GM21717 (cell line): ENCODE measurements at regions not wholly inside any gene's neighbourhood (a gene's known extent, or its start where the extent isn't known, plus 50 kb on each side); places are given as distances from the start of the nearest gene placed in this dataset.

Source experiments
- ATAC-seq: cut with Tn5 transposase; IDR thresholded peaks from one replicate; pipeline ENCODE4 v1.9.1; 2021; ENCODE audit warnings: mild to moderate bottlenecking, moderate library complexity; ENCODE audit not compliant: unreplicated experiment

DNA sequence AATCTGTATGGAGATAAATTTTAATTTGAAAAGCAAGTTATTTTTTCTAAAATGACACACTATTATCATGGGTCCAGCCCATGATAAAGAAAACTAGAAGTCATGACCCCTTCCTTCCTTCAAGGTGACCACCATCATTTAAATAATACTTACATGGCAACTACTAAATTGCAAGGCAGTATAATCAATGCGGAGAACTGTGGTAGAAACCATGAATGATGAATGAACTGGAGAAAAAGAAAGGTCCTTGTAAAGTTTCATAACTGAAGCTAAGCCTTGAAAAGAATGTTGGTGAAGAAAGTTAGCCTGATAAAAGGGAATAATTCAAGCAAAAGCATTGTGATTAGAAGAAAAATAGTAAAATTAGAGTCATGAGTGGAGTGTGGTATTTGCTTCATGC is 222.9 kb upstream of the TBC1D5 start:
- ATAC-seq, result no peak

- ATAC-seq, result no peak
These were observed 221.7 kb upstream of the TBC1D5 start for GRCh38 chr3:17964108-17964507.

DNA sequence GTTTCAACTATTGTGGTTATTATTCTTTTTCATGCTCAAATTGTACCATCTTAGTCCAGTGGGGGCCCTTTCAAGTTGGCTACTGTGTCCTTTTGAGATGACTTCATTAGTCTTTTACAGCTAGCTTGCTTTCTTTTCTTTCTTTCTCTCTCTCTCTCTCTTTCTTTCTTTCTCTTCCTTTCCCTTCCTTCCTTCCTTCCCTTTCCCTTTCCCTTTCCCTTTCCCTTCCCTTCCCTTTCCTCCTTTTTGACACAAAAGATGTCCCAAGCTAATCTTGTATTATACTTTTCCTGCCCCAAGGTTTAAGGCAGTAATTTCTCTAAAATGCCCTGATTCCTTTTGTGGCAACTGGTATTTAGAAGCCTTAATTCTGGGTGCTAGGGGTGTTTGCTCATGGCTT is 213.0 kb upstream of the TBC1D5 start:
- no peak for ATAC-seq

DNA sequence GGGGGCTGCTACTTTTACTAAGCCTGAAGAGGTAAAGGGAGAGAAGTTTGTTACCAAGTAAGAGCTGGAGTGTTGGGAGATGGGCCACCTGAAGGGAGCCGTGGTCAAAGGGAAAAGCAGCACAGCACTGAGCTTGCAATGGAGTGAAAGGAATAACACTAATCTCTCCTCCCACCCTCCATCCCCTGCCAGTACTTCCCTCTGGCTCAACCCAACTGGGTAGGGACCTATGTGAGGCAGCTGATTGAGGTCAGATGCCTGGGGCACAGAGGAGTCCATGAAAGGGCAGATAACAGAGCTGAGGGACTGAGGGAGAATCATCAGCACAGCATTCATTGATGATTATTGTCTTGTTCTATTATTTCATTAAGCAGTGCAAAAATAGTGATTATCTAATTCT is 212.4 kb upstream of the TBC1D5 start:
- no peak for ATAC-seq

DNA sequence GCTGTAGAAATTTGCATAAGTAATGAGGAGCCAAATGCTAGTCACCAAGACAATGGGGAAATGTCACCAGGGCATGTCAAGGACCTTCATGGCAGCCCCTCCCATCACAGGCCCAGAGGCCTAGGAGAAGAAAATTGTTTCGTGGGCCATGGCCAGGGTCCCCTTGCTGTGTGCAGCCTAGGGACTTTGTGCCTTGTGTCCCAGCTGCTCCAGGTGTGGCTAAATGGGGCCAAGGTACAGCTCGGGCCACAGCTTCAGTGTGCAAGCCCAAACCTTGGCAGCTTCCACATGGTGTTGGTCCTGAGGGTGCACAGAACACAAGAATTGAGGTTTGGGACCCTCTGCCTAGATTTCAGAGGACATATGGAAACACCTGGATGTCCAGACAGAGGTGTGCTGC is 208.8 kb upstream of the TBC1D5 start:
- ATAC-seq, result no peak

DNA sequence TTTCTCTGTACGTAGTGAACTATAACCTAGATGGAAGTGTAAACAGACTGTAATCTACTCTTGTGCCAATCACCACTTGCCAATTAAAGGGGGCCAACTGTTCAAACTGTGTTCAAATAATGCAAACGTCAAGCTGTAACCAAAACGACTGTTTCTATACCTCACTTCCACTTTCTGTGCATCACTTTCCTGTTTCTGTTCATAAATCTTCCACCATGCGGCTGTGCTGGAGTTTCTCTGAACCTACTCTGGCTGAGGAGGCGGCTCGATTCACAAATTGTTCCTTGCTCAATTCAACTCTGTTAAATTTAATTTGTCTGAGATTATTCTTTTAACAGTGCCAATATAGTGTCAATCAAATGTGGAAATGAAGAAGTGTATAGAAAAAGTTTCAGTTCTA is 206.7 kb upstream of the TBC1D5 start:
- ATAC-seq, result no peak

- ATAC-seq, result no peak
These were observed 205.4 kb upstream of the TBC1D5 start for GRCh38 chr3:17947833-17948232.

- no peak for ATAC-seq
These were observed 204.2 kb upstream of the TBC1D5 start for GRCh38 chr3:17946619-17947018.

DNA sequence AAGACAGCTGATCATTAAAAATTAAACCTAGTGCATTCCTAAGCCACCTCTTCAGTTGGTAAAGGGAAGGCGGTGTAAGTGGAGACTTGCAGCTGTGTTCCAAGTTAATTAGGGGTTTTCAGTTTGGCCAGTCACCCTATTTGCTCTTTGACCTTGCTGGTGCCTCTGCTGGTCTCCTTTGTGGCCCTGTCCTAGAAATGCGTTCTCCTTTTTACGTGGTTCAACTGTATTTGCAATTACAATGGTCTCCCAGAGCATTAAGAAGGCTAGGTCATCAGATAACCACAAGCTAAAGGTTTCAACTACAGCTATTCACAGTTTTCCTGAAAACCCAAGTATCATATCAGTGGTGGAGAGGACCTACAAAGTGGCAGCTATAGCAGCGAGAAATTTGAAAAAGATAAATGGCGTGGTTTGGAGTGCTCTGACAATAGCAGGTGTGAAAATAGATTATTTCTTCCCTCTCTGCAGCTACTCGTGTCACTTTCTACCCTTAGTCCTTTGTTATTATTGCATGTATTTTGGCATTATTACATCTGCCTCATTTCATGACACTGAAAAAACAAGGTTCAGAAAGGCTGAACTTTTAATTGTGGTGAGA is 203.5 kb upstream of the TBC1D5 start:
- ATAC-seq, result no peak

DNA sequence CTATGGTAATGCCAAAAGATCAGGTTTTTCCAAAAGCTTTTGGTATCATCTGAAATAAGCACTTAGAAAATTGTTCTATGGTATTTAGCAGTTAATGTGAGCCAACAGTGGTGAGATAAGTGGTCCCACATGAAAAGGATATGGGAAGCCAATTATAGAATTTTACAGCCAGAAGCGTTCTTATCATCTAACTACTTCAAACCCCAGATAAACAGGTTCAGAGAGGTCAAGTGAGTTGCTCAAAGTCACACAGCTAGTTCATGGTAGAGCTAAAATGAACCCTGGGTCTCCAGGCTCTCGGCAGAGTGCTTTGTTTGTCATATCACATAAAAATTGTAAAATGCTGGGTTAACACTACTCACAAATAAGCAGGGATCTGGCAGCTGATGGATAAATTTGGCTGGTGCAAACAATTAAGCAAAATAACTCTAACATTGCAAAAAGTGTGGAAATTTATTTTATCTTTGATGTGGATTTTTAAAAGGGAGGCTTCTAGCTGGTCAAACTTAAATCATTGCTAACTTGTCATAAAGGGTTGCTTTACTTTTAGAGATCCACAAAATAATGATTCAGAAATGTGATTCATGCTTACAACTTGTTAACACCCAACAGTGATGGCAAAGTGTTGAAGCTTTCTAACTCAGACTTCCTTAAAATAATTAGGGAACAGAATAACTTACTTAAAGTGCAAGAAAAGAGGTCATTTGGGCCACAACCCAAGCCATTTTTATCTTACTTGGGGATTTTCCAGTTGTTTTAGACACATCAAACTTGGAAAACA is 202.8 kb upstream of the TBC1D5 start:
- no peak for ATAC-seq

GRCh38 chr3:17942856-17943255 is 200.4 kb upstream of the TBC1D5 start:
- ATAC-seq, result no peak

DNA sequence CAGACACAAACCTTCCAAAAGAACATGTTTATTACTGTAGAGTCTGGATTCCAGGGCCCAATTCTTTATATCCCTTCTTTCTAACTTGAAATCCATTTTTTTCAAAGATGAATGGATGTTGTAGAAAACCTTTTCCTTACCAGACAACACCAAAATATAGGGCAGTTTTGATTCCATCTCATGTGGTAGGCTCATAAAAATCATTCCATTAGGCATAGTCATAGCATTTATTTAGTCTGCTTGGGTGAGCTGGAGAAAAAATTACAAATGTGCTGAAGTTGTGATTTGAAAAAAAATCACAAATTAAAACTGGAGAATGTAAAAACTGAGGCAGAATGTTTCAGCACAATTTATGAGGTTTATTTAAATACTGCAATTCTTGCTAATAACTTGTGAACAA is 199.3 kb upstream of the TBC1D5 start:
- ATAC-seq, result no peak

DNA sequence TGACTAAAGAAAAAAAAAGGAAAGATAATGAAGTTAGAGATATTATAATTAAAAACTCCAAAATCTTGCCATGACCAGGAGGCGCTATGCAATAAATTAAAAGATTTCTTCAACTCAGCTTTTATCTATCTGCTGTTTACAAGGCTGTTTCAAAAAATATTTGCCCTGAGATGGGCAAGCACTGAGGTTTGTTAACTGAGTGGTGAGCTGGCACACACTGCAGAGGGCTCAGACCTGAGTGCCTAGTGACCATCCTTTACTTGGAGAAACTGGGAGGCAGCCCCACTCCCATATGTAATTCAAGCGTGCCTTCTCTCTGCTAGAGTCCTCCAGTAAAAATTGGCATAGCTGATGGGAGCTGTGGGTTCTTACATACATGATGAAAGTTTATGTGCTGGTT is 198.7 kb upstream of the TBC1D5 start:
- no peak for ATAC-seq

GRCh38 chr3:17939157-17939556 is 196.7 kb upstream of the TBC1D5 start:
- ATAC-seq, result no peak

DNA sequence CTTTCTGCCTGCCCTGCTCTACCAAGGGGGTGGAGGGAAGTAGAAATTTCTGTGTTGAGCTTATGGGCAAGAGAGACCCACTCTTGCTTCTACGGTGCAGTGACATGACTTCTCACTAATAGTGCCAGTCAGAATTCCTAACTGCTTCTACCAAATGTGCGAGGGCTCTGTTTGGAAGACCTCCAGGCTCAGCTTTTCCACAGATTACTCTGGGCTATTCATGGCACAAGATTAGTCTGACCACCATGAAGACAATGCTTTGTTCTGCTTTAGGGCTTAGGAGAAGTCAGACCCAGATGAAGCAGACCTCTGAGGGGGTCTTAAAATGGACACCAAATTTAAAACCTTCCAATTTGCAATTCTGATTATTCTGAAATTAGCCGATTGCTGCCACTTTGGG is 195.9 kb upstream of the TBC1D5 start:
- ATAC-seq, result no peak

DNA sequence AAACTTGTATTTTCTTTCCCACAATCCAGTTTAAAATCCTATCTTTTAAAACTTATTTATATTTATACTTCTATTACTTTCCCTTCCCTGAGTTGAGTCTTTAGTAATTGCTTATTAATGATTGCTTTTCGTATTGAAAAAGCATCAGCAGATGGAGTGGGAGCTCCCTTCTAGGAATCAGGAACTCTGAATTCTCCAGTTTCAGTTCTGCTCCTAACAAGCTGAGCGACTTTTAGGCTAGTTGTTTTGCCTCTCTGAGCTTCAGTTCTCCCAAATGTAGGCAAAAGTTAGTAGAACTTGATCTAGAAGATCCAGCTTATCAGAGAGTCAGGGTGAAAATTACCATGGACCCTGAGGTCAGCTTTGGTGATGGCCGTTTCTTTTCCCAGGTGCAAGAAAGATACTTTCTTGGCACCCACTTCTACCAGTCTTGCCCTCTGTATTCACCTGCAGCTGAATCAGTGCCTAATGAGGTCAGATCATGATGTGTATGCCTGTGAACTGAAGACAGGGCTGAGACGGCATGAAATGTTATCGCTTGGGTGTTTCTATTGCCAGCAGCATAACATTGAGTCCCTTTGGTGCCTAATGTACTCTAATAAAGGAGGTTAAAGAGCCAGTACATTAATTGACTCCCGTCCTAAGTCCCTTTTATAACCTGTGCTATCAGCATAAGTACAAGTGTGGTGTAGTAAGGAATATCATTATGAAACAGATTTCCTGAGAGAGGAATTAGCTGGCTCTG is 194.5 kb upstream of the TBC1D5 start:
- no peak for ATAC-seq

GRCh38 chr3:17935222-17935621 is 192.8 kb upstream of the TBC1D5 start:
- ATAC-seq, result no peak

DNA sequence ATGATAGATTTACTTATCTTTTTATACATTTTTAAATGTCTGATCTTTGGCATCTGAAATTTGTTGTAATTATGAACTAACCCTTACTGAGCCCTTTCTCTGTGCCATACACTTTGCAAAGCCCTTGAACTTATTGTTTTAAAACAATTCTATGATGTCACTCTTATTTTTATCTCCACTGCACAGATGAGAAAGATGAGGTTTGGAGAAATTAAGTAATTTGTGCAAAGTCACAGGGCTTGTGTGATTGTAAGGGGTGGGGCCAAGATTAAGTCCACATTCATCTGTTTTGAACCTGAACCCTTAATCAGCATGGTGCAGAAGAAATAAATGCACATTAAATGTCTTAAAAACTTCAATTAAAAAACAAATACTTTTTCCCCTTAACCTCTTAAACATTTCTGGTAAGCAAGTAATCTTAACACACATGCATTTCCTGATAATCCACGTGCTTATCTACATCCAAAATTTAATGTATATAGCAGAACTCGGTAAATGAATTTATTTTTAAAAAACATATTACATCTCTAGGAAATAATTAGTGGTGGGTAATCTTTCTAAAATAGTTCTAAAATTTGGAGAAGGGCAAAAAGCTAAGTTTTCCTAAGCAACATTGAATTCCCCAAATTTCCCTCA is 189.8 kb upstream of the TBC1D5 start:
- ATAC-seq, result no peak

GRCh38 chr3:17931131-17931530 is 188.7 kb upstream of the TBC1D5 start:
- no peak for ATAC-seq

GRCh38 chr3:17928502-17929145 is 186.2 kb upstream of the TBC1D5 start:
- no peak for ATAC-seq

DNA sequence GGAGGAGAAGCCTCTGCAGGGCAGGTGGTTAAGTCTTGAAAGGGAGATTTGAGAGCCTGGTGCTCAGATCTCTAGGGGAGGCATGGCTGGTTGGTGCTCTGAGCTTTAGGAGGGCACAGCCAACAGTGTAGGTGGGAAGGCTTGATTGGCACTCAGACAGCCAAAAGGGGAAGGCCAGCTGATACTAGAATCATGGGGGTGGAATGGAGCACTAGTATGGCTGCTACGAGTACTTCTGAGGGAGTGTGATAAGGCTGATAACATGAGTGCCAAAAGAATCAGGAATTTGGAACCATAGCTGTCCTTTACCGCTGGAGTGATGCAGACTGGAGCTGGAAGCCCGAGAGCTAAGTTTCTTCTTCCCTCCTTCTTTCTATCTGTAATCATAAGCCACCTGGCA is 184.6 kb upstream of the TBC1D5 start:
- no peak for ATAC-seq
